ENCODE measurements at regions not wholly inside any gene's neighbourhood (a gene's known extent, or its start where the extent isn't known, plus 50 kb on each side); places are given as distances from the start of the nearest gene placed in this dataset.

- no peak for DNase-seq
- intact Hi-C loops (cut with DNase I): no loop called here
These were observed 55.9 kb upstream of the HHIP start for GRCh38 chr4:144590020-144590419.

DNA sequence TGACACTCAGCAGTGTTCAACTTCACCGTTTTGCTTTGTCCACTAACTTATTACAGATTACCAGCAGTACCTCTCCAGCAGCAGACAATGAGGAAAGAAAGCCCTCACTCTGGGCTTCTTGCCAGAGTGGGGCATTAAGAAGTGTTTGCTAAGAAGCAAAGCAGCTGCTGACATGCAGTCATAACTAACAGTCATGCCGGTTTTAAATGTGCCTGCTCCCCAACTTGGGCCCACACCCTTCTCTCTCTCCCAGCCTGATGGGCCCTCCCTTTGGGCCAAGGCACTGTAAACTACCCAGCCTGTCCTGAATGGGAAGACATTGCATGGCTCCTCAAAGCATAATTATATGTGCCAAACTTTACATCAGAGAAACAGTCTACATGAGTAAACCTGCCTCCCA lies 54.6 kb upstream of the HHIP start:
- DNase-seq: no peak

DNA sequence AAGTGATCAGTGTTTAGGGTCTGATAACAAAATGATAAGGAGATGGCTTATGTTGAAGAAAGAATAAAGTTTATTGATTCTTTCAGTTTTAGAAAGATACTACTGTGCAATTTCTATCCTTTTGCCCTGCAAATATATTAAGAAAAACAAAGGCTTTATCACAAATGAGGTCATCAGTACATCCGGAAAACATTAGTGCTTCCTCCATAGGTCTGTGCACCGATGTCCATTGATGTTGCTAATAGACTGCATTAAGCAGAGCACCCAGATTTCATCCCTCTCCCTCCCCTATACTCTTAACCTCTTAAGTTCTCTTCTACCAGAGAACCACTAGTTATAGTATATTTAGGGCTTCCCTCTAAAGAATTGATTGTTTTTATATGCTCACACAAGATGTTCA lies 53.7 kb upstream of the HHIP start:
- intact Hi-C loops (cut with DNase I): no loop called here
- DNase-seq: no peak

More for the DNA sequence above, 54.6 kb upstream of the HHIP start:
- intact Hi-C loops (cut with DNase I): no loop called here

- DNase-seq: no peak
- intact Hi-C loops (cut with DNase I): no loop called here
These were observed 51.4 kb upstream of the HHIP start for GRCh38 chr4:144594471-144594986.

GRCh38 chr4:144595681-144596080 lies 50.3 kb upstream of the HHIP start:
- no peak for DNase-seq
- intact Hi-C loops (cut with DNase I): no loop called here
